ENCODE measurements at regions not wholly inside any gene's neighbourhood (a gene's known extent, or its start where the extent isn't known, plus 50 kb on each side); places are given as distances from the start of the nearest gene placed in this dataset.

GRCh38 chr15:59876140-59876539 lies 128.0 kb upstream of the FOXB1 start:
- ATAC-seq, result no peak
- no peaks in the 10 kb centered on the region for H3K4me1 Mint-ChIP-seq (ENCODE audit: low read depth)
- no peaks in the 10 kb centered on the region for H3K36me3 Mint-ChIP-seq (ENCODE audit: insufficient read depth)
- no peaks in the 10 kb centered on the region for H3K9me3 Mint-ChIP-seq
- no peak for DNase-seq
- H3K4me3 Mint-ChIP-seq, result no peak overlapping the region
- H3K27me3 Mint-ChIP-seq (ENCODE audit: low read depth), result peaks cover 11% of the 10 kb centered on the region

GRCh38 chr15:59873644-59874272 lies 130.4 kb upstream of the FOXB1 start:
- DNase-seq, result no peak
- no peaks in the 10 kb centered on the region for H3K9me3 Mint-ChIP-seq
- no peaks in the 10 kb centered on the region for H3K4me1 Mint-ChIP-seq (ENCODE audit: low read depth)
- no peak overlapping the region for H3K4me3 Mint-ChIP-seq
- ATAC-seq, result no peak
- no peaks in the 10 kb centered on the region for H3K36me3 Mint-ChIP-seq (ENCODE audit: insufficient read depth)
- H3K27me3 Mint-ChIP-seq (ENCODE audit: low read depth), result peaks cover 11% of the 10 kb centered on the region

GRCh38 chr15:59867086-59867855 lies 136.8 kb upstream of the FOXB1 start:
- H3K9me3 Mint-ChIP-seq, result no peaks in the 10 kb centered on the region
- H3K27me3 Mint-ChIP-seq (ENCODE audit: low read depth), result no peaks in the 10 kb centered on the region
- ATAC-seq (no peak), DNase-seq (no peak)
- H3K36me3 Mint-ChIP-seq (ENCODE audit: insufficient read depth), result no peaks in the 10 kb centered on the region
- no peak overlapping the region for H3K4me3 Mint-ChIP-seq
- no peaks in the 10 kb centered on the region for H3K4me1 Mint-ChIP-seq (ENCODE audit: low read depth)

GRCh38 chr15:59866642-59867041 lies 137.5 kb upstream of the FOXB1 start:
- no peak overlapping the region for H3K4me3 Mint-ChIP-seq
- H3K9me3 Mint-ChIP-seq, result no peaks in the 10 kb centered on the region
- H3K27me3 Mint-ChIP-seq (ENCODE audit: low read depth), result no peaks in the 10 kb centered on the region
- DNase-seq (no peak), ATAC-seq (no peak)
- H3K4me1 Mint-ChIP-seq (ENCODE audit: low read depth), result no peaks in the 10 kb centered on the region
- H3K36me3 Mint-ChIP-seq (ENCODE audit: insufficient read depth), result no peaks in the 10 kb centered on the region

DNA sequence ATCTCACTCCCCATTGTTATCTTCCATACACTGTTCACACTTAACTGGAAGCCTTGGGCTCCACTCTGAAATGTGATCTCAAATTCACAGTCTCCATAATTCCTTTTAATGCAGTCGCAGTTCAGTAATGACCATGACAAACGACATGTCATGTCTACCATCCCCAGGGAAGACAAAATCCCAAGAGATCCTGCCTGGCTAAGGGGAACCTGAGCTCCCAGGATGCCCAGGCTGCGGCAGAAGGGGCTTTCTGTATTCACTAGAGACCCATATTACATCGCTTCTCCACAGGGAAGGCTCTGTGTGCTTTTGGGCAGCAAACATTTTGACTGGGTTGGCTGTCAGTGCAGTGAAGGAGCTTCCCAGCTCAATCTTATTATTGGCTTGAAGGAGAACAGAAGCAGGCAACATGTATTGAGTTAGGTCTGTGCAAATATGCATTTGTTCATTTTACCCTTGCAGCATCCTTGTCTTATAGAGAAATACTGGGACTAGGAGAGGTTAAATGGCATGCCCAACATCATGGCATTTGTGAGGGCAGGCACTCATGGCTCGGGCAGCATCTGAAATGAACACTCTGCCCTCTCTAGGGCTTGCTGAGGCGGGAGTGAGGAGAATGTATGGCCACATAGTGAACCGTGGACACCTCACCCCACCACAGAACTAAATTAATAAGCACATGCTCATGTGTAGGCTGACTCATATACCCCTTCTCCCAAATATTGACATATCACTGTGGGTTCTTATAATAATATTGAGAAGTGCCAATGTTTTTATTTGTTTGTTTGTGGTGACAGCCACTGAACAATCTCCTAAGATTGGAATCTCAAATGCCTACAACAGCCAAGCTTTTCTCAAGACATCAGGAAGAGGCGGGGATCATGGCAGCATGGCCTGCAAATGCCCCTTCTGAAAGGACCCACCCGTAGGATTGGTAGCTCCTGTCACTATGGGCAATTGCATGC lies 141.6 kb upstream of the FOXB1 start:
- H3K4me3 Mint-ChIP-seq, result no peak overlapping the region
- no peaks in the 10 kb centered on the region for H3K36me3 Mint-ChIP-seq (ENCODE audit: insufficient read depth)
- H3K27me3 Mint-ChIP-seq (ENCODE audit: low read depth), result peaks cover 2% of the 10 kb centered on the region
- no peak for ATAC-seq
- no peak for DNase-seq
- H3K9me3 Mint-ChIP-seq, result no peaks in the 10 kb centered on the region
- no peaks in the 10 kb centered on the region for H3K4me1 Mint-ChIP-seq (ENCODE audit: low read depth)

GRCh38 chr15:59847968-59848367 lies 156.1 kb upstream of the FOXB1 start:
- H3K27me3 Mint-ChIP-seq (ENCODE audit: low read depth), result no peaks in the 10 kb centered on the region
- DNase-seq (no peak), ATAC-seq (no peak)
- H3K36me3 Mint-ChIP-seq (ENCODE audit: insufficient read depth), result no peaks in the 10 kb centered on the region
- no peaks in the 10 kb centered on the region for H3K9me3 Mint-ChIP-seq
- H3K4me3 Mint-ChIP-seq, result no peak overlapping the region
- H3K4me1 Mint-ChIP-seq (ENCODE audit: low read depth), result no peaks in the 10 kb centered on the region

- no peaks in the 10 kb centered on the region for H3K9me3 Mint-ChIP-seq
- H3K4me1 Mint-ChIP-seq (ENCODE audit: low read depth), result no peaks in the 10 kb centered on the region
- ATAC-seq, result no peak
- H3K27me3 Mint-ChIP-seq (ENCODE audit: low read depth), result no peaks in the 10 kb centered on the region
- no peaks in the 10 kb centered on the region for H3K36me3 Mint-ChIP-seq (ENCODE audit: insufficient read depth)
- H3K4me3 Mint-ChIP-seq, result no peak overlapping the region
- DNase-seq, result no peak
These were observed 156.9 kb upstream of the BNIP2 start for GRCh38 chr15:59845942-59846499.

- H3K4me3 Mint-ChIP-seq, result no peak overlapping the region
- H3K36me3 Mint-ChIP-seq (ENCODE audit: insufficient read depth), result no peaks in the 10 kb centered on the region
- no peaks in the 10 kb centered on the region for H3K9me3 Mint-ChIP-seq
- no peak for ATAC-seq
- no peak for DNase-seq
- peaks cover 6% of the 10 kb centered on the region for H3K4me1 Mint-ChIP-seq (ENCODE audit: low read depth)
- H3K27me3 Mint-ChIP-seq (ENCODE audit: low read depth), result no peaks in the 10 kb centered on the region
These were observed 154.5 kb upstream of the BNIP2 start for GRCh38 chr15:59843609-59844008.

DNA sequence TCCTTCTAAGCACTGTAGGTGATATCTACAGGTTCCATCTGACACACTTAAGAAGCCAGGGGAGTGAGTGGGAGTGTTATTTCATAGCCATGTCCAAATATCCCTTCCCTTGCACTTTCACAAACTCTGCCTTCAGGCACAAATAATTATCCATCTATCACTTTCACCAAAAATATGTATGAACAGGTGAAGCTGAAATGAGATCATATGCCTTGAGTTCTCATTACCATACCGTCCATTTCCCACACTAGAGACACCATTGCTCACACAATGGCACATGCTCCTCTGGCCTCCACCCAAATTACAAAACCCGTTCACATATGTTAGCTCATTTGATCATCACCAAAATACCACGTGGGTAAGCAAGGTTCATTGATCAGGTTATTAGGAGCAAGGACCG lies 151.9 kb upstream of the BNIP2 start:
- ATAC-seq (no peak), DNase-seq (no peak)
- Mint-ChIP-seq H3K36me3 (ENCODE audit: insufficient read depth) (no peaks in the 10 kb centered on the region), H3K4me1 (ENCODE audit: low read depth) (peaks cover 14% of the 10 kb centered on the region), H3K27me3 (ENCODE audit: low read depth) (no peaks in the 10 kb centered on the region), H3K4me3 (no peak overlapping the region), H3K9me3 (no peaks in the 10 kb centered on the region)

DNA sequence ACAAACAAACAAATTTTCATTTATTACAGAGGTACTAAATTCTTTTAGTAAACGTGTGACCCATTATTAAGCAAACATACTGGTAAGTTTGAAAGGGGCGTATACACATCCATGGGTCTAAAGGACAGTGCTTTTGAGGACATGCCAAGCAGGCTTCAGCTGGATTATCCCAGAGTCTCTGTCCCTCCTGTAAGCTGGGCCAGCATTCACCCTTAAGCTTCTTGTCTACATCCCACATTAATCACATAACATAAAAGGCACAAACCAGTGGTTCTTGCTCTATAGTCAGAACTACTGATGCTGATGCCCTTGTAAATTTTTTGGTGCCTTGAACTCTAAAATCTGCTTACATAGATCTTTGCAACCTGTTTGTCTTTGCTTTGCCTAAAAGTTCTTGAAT lies 150.8 kb upstream of the BNIP2 start:
- H3K9me3 Mint-ChIP-seq, result no peaks in the 10 kb centered on the region
- ATAC-seq, result no peak
- peaks cover 14% of the 10 kb centered on the region for H3K4me1 Mint-ChIP-seq (ENCODE audit: low read depth)
- no peak for DNase-seq
- no peaks in the 10 kb centered on the region for H3K27me3 Mint-ChIP-seq (ENCODE audit: low read depth)
- H3K4me3 Mint-ChIP-seq, result no peak overlapping the region
- no peaks in the 10 kb centered on the region for H3K36me3 Mint-ChIP-seq (ENCODE audit: insufficient read depth)

- H3K4me1 Mint-ChIP-seq (ENCODE audit: low read depth), result peaks cover 14% of the 10 kb centered on the region
- ATAC-seq (peak in 1 of 2 donors; percentile 37), DNase-seq (no peak)
- H3K4me3 Mint-ChIP-seq, result no peak overlapping the region
- H3K9me3 Mint-ChIP-seq, result no peaks in the 10 kb centered on the region
- no peaks in the 10 kb centered on the region for H3K36me3 Mint-ChIP-seq (ENCODE audit: insufficient read depth)
- H3K27me3 Mint-ChIP-seq (ENCODE audit: low read depth), result no peaks in the 10 kb centered on the region
These were observed 149.8 kb upstream of the BNIP2 start for GRCh38 chr15:59838900-59839299.

- Mint-ChIP-seq H3K27me3 (ENCODE audit: low read depth) (no peaks in the 10 kb centered on the region), H3K4me3 (no peak overlapping the region), H3K9me3 (no peaks in the 10 kb centered on the region), H3K36me3 (ENCODE audit: insufficient read depth) (no peaks in the 10 kb centered on the region), H3K4me1 (ENCODE audit: low read depth) (peaks cover 14% of the 10 kb centered on the region)
- ATAC-seq (no peak), DNase-seq (no peak)
These were observed 146.7 kb upstream of the BNIP2 start for GRCh38 chr15:59835776-59836175.

DNA sequence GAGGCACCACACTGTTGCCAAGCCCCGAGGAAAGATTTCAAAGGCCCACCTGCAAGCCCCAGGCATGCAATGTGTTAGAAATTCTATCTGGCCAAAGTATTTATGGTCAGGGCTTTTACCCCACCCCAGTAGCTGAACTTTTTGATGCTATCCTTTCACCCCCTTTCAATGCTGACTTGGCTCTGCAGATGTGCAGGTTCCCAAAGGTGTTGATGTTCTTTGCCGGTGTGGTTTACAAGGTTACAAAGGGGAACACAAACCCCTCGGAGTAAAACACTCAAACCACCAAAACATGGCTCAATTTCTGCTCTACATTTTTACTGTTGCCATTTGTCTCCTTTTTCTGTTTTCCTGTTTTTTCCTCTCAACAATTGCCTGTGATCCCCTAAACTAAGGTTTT lies 145.4 kb upstream of the BNIP2 start:
- no peak for DNase-seq
- no peak overlapping the region for H3K4me3 Mint-ChIP-seq
- no peaks in the 10 kb centered on the region for H3K36me3 Mint-ChIP-seq (ENCODE audit: insufficient read depth)
- no peaks in the 10 kb centered on the region for H3K27me3 Mint-ChIP-seq (ENCODE audit: low read depth)
- ATAC-seq, result no peak
- H3K9me3 Mint-ChIP-seq, result no peaks in the 10 kb centered on the region
- H3K4me1 Mint-ChIP-seq (ENCODE audit: low read depth), result peaks cover 14% of the 10 kb centered on the region

DNA sequence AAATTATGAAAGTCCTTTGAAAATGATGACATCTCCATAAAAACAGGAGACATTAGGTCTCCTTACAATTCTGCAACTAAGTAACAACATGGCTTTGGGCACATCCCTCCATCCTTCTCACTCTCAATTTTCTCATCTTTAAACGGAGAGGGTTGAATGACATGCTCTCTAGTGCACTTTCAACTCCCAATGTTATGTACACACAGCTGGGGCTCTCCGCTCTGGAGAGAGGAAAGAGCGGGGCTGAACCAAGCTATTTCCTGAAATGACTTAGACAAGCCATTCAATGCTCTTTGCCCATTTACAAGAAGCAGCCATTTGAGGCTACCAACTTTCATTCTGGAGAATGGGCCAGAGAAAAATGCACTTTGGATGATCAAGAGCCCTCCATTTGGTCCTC lies 144.2 kb upstream of the BNIP2 start:
- Mint-ChIP-seq H3K36me3 (ENCODE audit: insufficient read depth) (no peaks in the 10 kb centered on the region), H3K9me3 (no peaks in the 10 kb centered on the region)

More for the DNA sequence above, 144.2 kb upstream of the BNIP2 start:
- no peaks in the 10 kb centered on the region for H3K27me3 Mint-ChIP-seq (ENCODE audit: low read depth)
- DNase-seq (no peak), ATAC-seq (no peak)
- H3K4me1 Mint-ChIP-seq (ENCODE audit: low read depth), result peaks cover 5% of the 10 kb centered on the region
- H3K4me3 Mint-ChIP-seq, result no peak overlapping the region
